GM19395 (cell line): ENCODE measurements at regions not wholly inside any gene's neighbourhood (a gene's known extent, or its start where the extent isn't known, plus 50 kb on each side); places are given as distances from the start of the nearest gene placed in this dataset.

Experiments used
- ATAC-seq: cut with Tn5 transposase; IDR thresholded peaks from one replicate; pipeline ENCODE4 v1.9.1; 2021; ENCODE audit warnings: mild to moderate bottlenecking, moderate library complexity; ENCODE audit not compliant: unreplicated experiment

DNA sequence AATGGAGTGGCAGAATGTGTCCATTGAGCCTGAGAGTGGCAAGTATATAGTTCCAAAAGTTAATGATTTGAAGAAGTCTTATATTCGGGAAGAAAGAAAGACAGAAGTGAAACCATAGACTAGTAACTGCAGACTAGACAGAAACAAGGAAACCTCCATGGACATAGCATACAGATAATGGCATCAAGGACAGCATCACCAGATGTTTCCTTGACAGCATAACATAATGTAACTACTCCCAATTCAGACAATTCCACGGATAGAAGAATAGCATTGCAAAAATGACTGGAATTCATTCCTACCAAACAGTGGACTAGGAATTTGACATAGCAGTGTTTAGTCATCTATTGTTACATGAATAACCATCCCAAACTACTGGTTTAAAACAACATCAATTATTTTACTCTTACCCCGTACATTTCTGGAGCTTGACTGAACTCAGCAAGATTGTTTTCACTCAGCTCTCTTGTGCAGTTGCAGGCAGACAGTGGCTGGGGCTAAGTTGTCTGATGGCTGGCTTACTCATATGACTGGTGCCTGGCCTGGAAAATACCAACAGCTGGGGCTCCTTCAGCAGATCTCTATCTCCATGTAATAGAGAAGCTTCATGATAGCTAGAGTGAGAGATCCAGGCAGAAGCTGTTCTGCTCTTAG is 109.7 kb upstream of the GADL1 start:
- peak; percentile 70 for ATAC-seq

DNA sequence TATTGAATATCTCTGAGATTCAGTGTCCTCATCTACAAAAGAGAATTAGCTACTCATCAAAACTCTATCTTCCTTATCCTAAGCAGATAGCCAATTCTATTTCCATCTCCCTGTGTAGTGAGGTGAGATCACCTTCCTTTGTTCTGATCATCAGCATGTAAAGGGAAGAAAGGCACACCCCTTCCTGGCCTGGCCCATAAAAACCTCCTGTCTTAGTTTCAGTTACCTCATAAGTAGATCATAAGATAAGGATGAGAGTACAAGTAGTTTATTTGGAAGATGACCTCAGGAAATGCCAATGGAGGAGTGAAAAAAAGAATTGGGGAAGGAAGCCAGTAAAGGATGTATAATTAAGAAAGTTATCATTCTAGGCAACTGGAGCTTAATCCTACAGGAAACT is 114.5 kb upstream of the GADL1 start:
- no peak for ATAC-seq

DNA sequence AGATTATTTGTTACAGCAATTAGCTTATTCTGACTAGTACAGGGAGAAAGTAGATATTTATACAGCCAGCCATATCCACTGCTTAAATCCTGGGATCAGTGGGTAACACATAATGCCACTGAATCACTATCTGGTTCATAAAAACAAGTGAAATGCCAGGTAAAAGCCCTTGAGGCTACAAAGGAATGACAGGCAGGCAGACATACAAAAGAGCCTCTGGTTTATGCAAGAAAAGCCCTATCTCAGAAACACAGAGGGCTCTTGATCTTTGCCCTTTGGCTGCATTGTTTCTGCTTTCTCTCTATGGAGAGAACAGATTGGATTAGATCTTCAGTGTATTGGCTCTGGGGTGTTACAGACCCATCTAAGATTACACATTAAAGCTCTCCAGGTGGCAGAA is 115.4 kb upstream of the GADL1 start:
- ATAC-seq, result no peak

DNA sequence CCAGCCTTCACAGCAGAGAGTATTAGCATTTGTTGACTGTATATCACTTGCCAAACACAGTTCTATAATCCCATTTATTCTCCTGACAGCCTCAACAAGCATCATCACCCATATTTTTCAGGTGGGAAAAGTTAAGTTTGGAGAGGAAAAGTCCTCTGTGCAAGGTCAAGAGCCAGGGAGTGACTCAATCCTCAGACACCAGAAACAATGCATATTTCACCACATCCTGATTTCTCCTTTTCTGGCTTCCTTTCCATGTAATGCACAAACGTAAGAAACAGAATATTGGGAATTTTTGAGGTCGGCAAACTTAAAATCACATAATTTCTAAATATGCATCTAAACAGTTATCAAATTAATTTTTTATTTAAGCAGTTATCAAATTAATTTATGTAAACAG is 116.0 kb upstream of the GADL1 start:
- ATAC-seq, result no peak

DNA sequence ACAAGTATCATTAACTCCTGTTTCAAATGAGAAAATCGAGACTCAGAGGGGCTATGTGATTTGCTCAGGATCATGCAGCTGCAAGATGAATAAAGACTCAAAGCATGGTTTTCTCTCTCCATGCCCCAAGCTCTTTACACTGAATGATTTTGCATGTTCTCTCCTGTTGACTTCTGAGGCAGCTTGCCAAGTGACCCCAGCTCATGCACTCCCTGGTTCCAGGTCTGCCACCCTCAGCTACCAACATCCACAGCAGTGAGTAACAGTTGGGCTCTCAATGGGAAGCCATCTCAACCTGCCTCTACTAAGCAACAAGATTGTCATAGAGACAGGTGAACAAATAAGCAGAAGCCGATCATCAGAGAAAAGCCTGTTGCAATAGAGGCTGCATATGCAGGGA is 116.9 kb upstream of the GADL1 start:
- no peak for ATAC-seq

DNA sequence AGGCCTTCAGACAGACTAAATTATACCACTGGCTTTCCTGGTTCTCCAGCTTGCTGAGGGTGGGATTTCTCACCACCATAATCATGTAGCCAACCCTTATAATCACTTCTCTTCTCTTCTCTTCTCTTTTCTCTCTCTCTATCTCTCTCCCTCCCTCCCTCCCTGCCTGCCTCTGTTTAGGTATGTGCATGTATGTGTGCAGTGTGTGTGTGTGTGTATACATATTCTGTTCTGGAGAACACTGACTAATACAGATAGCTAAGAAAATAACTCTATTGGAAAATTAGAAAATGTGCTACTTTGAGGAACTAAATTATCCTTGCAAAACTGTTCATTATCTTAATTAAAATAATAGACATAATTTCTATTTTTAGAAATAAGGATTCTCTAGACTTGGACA is 118.6 kb upstream of the GADL1 start:
- no peak for ATAC-seq

DNA sequence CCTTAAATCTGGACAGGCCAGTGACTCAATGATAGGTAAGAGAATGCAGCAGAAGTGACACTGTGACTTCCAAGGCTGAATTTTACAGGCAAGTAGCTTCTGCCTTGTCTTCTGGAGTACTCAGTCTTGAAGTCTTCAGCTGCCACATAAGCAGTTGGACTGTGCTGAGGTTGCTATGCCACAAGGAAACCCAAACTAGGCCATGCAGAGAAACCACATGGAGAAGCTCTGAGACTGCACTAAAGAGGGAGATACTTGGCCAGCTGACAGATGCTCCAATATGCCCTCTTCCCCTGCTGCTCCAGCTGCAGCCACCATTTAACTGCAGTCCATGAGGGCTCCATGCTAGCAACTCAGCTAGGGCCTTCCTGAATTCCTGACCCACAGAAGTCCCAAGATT is 119.4 kb upstream of the GADL1 start:
- ATAC-seq, result no peak

DNA sequence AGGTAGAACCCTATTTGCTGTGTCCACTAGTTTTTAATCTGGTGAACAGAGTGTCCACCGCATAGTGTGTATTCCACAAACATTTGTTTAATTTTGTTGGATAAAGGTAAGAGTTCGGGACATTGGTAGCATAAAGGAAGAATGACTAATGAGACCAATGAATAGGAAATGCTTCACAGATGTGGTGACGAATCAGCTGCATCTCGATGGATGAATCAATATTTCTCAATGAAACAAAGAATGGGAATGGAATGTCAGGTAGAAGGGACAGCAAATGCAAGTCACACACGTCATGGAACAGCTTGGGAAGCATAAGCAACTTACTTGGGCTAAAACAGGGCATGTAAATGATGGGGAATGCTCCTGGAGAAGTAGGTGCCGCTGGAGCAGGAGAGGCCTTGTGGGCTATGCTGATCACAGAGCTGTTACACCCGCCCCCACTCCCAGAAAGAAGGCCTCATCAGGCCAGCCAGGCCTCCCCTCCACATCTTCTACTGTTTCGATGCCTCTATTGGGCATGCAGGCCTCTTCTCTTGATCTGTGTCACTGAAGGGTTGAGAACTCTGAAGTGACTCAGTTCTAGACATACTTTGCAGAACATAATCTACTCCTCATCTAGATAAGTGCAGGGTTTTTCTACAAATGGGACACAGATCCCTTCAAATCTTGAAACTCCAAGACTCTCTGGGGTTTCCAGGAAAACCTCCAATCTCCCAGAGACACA is 120.0 kb upstream of the GADL1 start:
- ATAC-seq, result no peak

DNA sequence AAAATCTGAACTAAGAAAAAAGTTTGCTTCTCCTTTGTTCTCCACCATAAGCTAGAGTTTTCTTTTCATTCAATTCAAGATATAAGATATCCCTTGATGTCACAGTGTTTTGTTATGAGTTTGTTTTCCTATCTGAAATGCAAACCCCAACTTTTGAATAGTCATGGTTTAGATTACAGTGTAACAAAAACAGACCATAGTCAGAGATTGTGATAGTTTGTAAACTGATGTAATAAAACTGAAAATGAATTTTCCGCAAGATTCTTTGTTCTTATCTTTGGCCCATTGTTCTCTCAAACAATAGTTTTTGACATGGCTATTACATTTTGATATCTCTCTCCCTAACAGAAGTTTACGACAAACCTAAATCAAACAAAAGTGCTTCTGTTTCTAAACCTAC is 121.7 kb upstream of the GADL1 start:
- ATAC-seq, result no peak

DNA sequence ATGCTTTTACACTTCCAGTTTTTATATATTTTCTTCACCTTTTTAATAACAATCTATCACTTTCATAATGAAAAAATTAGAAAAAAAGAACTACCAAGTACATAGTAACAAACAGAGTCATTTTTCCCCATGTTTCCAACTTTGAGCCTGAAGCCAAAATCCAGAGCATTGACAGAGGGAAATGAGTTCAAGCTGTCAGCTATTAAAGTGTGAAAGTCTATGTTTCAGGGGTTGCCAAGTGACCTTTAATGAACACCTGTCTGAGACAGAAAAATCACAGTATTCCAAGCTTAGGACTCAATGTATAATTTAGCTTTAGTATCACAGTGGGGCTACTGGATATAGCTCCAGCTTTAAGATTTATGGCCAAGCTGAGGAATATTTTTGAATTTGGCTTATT is 128.3 kb upstream of the GADL1 start:
- ATAC-seq, result no peak

DNA sequence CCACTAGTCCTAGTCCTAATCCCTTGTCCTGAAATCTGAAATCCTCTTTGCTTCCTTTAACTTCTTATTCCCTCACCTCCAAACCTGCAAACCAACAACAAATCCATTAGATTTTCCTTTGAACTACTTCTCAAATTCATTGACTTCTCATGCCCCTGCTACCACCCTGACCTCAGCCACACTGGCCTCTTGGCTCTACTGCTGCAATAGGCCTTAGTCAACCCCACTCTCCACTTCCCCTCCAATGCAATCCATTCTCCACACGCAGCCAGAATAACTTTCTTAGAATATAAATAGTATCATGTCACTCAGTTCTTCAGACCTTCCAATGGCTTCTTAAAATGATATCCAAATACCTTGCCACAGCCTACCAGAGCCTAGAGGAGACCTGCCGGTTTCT is 131.1 kb upstream of the GADL1 start:
- ATAC-seq, result no peak

DNA sequence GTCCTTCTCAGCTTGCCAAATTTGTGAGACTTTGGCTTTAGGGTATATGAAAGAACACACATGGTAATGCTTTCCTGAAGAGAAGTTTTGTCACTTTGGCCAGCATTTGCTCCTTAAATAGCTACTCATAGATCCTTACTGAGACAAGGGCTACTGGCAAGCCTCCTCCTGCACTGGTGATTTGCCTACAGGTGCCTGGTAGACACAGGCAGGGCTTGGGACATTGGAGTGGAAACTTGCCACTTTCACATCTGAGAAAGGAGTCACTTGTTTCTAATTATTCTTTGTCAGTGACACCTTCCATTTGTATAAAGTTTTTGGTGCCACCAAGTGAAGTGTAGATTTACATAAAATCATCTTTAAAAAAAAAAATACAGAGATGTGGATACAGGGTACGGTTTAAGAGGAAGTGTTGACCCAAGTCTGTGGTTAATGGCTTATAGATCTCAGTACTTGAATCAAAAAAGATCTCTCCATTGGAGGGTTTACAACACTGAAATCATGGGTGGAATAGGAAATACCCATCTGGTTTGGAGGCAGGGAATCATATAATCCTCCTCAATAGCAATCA is 132.8 kb upstream of the GADL1 start:
- ATAC-seq, result no peak

DNA sequence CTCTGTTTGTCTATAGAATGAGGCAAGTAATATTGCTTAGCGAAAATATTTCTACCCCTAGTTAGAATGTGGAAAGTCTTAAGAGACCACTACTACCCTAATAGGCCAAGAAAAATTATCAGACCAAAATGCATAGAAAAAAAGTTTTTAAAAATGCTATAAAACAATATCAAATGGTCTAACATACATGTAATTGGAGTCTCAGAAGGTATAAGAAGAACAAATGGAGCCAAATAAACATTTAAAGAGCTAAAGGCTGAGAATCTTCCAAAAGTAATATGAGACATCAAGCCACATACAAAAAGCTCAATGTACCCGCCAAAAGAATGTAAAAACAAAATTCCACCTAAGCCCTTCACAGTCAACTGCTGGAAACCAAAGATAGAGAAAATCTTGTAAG is 133.5 kb upstream of the GADL1 start:
- ATAC-seq, result no peak

DNA sequence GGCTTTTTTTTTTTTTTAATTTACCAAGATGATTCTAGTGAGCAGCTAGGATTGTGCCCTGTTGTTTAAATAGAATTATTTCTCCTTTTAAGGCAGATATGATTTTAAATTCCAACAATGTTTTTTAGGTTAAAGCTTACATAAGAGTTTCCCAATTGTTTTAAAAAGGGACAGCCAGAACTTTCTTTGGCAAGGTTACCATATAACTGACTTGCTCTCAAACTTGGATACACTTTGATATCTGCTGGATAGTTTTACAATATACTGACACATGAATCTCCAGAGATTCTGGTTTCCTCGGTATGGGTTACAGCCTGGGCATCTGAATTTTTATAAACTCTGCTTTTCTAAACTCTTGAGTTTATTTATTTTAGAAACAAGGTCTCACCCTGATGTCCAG is 134.3 kb upstream of the GADL1 start:
- no peak for ATAC-seq

DNA sequence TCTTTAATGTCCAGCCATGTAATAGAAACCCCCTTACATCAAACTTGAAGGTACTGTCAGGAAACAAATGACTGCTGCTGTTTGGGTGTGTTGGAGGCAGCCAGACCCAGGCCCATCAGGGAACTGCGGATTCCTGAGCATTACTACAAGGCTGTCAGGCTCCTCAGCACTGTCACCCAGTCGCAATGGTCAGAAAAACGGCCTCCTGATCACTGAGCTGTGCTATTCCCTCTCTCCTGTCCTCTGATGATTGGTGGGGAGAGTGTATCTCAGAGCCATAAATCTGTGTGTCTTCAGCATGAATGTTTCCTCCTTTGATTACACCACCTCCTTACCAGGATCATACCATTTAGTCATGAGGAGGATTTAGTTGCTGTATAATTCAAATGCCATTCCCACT is 135.2 kb upstream of the GADL1 start:
- no peak for ATAC-seq

DNA sequence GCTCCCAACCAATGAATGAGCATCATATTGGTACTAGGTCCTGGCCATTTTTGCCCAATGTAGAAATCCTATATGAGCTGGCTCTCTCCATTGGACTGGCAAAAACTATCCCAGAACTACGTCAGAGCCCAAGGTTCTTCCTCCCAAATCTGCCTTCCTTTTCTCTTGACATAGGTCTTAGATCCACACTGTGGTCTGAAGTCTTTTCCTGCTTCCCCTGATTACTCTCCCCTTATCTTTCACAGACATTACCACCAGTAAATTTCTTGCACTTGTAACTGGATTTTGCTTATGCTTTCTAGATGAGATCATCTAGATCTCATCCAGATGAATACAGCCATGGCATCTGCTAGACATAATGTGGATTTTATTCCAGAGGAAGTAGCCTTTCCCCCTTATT is 141.2 kb upstream of the GADL1 start:
- ATAC-seq, result no peak

DNA sequence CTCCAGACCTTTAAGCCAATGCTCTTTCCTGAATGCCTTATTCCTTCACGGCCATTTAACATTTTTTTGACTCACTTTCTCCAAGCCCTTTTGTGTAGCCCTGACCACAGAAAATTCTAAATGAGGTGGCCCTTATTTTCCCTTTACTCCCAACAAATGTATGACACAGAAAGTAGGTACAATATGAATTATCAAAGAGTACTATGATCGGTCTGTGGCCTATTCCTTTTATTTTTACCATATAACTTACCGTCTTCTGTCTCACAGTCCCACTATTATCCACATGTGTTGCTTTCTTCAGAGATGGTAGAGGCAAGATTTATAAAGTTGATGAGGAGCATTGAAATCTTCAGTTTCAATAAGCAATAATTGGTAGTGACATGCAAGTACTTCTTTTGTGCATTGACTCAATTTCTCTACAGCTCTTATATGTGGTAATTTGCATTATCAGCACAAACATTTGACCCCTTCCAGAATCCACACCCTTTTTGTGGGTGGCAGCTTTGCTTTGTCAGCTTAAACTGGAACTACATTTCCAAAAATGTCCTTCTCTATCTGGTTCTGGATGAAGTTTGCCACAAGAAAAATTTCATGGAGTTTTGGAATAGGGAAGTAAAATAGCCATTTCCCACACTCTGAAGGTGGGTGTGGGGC is 143.8 kb upstream of the GADL1 start:
- ATAC-seq, result no peak

DNA sequence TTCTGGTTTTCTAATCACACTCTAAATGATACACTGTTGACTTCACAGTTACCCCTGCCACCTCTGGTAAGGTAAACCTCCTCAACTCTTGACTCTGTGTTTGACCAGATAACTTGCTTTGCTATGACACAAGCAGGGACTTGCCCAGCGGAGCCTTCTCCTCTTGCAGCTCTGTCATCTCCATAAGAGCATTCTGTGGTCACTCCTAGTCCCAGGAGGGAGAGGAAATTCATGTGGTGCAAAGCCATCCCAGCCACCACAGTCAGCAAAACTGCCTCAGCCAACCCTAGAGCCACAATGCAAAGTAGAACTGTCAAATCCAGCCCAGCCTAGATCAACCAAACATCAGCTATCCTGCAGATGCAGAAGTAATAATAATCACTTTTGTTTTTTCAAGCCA is 144.7 kb upstream of the GADL1 start:
- no peak for ATAC-seq

DNA sequence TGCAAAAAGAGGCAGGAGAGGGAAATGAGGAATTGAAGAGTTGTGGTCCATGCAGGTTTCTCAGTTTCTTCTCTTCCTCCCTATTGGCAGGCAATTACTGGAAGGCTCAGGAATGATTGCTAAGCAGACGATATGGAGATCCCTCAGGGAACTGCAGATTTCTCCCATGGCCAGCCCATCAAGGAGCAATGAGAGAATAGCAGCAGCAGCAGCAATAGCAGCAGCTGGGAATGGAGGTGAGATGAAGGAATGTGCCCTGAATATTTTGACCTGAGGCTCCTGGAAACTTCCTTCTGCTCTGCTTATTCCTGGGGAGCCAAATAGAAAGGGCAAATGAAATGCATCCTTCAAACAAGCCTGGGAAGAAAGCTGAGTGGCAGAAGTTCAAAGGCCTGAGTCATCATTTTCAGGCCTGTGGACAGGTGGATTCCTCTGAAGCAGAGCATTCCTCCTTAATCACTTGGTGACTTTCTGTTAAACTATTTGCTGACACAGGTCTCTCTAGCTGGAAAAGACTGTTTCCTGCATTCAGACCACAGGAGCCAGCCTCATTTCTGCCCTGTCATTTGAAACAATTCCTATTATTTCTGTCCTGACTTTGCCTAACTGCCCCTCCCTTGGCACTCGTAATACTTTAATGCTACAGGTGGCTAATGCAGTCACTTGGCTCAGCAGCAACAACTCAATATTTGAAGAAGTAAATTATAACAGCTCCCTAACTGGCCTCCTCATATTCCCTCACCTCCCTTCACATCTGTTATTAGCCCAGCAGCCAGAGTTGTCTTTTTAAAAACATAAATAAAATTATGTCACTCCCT is 146.9 kb upstream of the GADL1 start:
- ATAC-seq, result no peak

DNA sequence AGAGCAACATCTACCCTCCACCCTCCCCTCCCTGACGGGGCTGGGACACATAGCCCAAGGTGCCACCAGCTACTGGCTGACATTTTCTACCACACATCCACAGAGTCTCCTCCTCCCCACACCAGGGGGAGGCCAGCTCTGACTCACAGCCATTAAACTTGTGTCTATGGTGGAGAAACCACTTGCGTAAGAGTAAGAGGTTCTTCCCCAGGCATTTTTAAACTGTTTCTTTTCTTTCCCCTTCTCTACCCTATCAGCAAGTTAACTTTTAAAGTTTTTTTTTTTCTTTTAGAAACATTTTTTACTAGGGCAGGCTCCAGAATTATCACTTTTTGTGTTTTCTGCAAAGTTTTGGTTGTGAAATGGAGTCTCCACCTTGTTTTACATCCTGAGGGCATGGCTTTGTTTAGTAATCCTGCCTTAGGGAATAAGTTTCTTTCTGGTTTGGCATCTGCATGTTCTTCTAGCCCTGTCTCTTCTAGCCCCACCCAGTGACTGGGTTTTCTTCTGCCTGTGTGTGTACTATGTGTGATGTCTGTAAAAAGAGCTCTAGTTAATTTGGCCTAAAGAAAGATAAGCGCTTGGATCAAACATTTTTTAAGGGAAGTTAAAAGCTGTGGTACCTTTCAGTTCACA is 148.8 kb upstream of the GADL1 start:
- no peak for ATAC-seq

DNA sequence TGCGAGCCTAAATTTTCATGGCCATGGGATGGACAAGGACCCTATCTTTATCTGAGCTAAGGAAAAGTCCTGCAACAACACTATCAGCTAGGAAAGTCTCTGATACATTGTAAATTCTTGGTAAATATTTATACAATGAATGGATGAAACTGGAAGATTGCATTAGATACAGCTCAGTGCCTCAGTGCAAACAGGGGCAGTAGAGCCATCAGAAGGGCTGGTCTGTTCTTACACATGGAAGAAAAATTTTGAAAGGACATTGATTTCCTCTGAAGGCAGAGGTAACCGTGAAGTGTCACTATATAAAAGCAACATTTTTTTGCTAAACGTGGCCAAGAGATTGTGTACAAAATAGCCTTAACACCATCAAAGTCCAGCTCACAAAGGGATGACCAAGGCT is 153.2 kb upstream of the GADL1 start:
- ATAC-seq, result no peak
